Fibroblast of upper back skin (primary cell): ENCODE measurements at regions not wholly inside any gene's neighbourhood (a gene's known extent, or its start where the extent isn't known, plus 50 kb on each side); places are given as distances from the start of the nearest gene placed in this dataset.
A peak's percentile ranks its signal among the peaks of the same experiment; 100 is the strongest.

ENCODE experiments used
- DNase-seq: peaks from one replicate; pipeline ENCODE4 v3.0.0-alpha.2; 2013

DNA sequence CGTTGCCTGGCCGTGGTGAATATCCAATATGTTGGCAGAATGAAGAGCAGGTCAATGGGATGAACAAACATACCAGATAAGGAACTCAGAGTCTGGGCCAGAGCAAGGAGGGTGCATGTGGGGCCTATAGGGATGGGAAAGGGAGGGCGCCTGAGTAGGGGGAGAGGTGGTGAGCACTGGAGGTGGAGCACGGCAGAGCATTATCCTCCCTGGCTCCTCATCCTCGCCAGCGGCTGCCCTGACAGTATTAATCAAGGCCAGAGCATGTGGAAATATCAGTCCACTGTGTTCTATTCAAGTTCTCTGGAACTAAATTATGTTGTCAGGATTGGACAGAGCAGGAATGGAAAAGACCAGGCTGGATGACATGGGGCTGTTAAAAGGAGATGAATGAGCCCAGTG lies 254.8 kb upstream of the ZMIZ1 start:
- DNase-seq = no peak

DNA sequence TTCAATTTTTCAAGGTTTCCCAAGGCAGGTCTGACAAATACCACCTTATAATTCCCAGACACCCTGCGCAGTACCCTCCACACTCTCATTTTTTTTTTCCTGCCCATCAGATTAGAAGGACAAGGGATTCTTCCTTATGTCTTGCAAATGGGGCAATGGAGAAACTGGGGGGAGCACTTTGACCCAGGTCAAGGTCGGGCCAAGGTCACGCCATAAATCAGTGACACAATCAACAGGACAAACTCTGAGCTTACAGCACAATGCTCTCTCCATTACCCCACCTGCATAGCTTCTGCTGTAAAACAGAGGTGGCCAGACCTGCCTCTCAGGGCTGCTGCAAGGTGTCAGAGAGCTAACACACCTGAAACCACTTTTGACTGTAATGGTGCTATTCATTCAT lies 254.4 kb upstream of the ZMIZ1 start:
- no peak for DNase-seq

DNA sequence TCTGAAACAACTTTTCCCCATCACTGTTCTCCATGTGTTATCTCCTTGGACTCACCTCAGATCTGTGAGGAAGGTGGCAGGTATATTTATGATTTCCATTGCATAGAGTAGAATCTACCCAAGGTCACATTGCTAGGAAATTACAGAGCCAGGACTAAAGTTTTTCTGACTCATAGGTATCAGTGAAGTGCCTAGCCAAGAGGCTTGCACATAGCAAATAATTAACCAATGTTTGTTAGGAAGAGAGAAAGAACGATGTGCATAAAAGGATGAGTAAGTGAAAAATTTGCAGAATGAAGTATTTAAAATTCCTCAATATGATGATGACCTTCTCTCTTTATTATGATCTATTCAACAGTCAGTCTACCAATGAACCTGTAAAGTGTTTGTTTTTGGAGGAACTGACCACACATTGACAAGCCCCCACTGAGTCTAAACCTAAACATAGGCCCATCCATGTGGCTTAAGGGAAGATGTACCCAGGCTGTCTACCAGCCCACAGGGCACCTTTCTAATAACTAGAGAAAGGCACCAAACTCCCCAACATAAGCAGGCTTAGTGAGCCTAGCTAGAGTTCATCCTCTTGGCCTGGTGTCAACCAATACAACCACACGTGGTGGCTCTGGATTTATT lies 252.9 kb upstream of the ZMIZ1 start:
- no peak for DNase-seq

DNA sequence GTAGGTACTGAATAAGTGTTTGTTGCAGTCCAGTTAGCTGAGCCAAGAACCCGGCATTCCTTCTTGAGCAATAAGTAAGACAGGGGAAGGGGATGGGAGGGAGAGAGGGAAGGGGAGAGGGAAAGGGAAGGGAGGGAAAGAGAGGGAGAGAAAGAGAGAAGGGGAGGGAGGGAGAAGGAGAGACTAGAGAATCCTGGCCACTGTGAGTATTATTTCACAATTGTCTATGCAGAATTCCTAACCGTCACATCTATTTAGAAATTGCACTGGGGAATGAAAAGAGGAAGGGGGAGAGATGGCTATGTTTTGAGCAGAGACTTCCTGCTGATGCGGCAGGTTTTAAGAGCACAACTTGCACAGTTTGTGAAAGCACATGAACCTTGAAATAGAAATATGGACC lies 251.4 kb upstream of the ZMIZ1 start:
- DNase-seq = peak; percentile 34

DNA sequence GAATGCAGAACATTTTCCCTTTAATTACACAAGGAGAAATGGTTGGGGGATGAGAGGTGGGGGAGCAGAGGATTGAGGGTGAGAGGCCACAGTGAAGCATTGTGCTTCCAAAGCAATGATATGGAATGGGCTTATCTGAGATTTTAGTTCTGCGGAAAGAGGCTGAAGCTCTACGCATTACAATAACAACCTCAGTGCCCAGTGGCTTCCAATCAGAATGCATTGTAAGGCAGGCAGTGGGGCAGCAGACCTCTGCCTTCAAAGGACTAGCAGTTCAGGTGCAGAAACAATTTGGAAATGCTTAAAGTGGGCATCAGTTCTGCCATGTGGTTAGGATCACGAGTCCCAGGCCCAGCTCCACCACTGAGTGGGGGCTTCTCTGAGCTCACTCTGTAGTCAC lies 251.0 kb upstream of the ZMIZ1 start:
- DNase-seq = no peak

DNA sequence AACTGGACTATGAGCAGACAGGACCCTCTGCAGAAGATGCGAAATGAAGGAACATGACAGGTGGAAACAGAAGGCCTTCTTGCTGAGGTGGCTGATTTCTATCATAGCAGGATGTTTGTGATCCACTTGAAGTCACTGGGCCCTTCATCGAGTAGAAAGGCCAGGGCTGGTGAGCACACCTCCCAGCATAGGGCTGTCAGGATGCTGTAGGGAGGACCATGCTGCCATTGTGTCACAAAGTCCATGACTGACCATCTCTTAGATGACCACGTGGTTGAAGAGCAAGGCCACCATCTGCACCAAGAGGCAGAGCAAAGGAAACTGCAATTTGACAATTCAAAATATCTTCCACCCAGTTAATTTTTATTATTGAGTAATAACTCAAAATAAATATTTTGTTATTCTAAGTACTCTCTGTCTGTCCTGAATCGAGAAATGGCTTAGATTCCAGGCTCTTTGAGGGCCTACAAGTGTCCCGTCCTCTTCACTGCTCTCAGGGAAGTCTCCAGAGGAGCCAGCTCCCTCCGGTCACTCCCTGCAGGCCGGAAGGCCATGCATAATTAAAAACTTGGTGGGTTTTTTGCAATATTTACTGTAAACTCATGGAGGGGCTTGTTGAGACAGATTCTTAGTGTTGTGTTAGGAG lies 249.3 kb upstream of the ZMIZ1 start:
- DNase-seq = no peak

DNA sequence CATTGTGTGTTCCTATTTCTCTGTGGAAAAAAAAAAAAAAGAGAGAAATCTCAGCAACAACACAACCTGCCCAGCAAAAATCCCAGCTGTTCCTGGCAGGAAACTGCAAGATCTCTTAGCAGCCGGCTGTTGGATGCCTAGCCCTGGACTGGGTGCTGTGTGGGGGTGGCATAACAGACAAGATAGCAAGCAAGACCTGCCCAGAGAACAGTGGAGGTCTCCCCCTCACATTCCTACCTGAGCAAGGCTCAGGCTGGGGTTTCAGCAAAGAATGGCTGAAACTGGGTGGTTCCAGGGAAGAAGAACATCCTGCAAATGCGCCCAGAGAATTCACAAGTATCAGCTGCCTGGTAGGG lies 248.8 kb upstream of the ZMIZ1 start:
- DNase-seq = no peak

DNA sequence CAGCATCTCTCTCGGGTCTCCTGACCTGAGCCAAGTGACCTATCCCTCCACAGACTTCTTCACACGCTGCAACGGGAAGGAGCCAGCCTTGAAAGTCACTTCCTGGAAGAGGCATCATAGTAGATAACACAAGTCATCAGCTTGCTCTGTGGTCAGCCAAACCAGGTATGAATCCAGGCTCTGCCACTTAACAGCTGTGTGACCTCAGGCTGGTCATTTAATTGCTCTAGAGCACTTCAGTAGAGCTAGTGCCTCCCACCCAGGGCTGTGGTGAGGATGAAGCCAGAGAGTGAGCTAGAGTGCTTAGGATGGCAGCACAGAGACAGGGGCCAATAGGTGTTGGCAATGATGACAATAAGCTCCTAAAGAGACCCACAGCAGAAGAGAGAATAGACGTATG lies 247.7 kb upstream of the ZMIZ1 start:
- no peak for DNase-seq

DNA sequence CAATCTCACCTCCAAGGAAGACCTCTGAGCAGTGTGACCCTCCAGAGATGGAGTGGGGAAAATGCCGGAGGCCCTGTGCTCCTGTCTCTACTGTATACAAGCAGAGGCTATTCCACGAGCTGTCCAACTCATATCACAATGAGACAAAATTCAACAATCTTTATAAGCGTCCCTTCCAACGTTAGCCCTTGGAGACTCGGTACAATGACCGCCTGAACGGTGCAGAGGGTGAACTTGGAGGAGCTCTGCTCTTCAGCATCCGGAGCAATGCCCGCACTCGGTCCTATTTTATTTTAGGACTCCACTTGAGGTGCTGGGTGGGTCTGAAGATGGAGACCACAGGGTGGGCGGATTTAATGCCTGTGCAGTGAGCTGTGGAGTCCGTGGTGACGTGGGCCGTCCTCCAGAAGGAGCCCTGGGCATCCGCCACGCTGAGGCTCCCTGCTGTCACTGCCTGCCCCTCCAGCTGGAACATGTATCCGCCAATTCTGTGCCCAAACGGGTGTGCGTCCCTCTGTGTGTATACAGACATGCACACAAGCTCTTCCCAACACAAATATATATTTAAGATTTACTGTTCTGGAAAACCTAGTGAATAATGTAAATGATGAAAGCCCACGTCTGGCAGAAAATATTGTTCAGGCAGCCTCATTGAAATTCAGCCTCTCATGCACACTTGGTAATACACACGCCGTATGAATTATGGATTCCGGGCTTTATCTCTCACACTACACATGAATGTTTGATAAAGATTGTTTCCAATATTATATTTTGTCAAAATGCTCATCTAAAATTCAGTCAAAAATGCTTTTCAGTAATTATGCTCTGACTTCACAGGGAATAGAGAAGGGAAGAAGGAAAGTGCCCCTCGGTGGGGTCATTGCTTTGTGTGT lies 239.9 kb upstream of the ZMIZ1 start:
- no peak for DNase-seq

DNA sequence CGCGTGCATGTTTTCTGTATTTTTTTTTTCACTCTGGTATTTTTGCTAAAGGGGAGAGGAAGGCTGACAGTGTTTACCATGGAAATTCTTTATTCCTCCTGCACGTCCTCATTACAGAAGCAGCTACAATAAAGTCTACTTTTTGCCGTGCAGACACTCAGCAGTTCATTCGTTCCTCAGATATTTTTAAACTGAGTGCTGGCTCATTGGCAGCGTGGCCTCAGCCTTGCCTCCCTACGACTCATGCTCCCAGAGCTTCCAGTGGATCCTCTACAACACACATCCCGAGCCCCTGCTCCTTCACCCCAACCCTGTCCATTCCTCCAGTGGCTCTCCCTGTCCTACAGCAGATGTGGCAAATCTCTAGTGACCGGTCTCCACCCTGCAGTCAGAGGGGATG lies 239.2 kb upstream of the ZMIZ1 start:
- DNase-seq = peak; percentile 70

DNA sequence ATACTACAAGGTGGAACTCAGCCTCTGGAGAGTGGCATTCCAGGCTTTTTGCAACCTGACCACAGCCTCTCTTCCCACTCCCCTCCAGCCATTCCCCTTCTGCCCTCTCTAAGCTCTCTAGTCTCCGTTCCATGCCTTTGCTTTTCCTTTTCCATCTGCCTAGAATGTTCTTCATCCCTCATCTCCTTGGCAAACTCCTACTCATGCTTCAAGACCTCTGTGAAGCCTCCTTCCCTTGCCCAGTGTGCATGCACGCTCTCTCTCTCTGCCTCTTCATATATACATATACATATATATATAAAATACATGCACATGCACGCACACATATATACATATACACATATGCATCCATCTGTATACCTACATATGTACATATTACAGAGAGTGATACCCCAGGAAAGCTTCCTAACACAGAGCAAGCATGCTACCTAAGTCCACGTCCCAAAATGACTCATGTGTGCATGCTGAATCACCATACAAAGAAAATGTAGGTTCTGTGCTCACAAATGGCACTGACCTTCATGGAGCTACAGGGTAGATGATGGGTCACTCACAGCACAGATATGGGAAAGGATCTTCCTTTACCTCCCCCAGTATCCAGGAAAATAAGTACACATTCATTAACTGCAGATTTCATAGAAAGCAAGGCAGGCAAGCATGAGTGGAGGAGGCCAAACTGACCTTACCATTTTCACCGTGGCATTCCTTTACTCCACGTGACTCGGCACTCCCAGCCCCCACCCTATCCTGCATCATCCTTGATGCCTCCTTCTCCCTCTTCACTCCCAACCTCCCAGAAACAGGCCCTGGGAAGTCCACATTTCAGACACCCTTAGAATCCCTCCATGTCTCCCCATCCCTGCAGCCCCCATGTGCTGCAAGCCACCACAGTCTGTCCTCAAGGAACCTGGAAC lies 238.4 kb upstream of the ZMIZ1 start:
- peak; percentile 53 for DNase-seq

DNA sequence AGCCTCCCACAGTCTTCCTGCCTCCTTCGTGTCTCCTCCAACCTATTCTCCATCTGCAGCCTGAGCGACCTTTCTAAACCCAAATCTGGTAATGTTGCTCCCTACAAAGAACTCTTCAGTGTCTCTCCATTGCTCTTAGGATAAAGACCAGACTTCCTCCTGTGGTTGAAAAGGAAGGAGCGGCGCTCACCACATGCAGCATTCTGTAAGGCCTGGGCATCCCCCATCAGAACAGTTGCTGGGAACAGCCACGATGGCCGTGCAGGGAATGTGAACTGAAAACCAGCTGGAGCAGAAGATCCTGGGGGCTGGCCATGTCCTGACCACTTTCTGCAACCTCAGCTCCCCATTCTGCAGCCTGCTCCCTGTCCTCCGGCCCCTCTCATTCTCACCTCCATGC lies 237.8 kb upstream of the ZMIZ1 start:
- no peak for DNase-seq

DNA sequence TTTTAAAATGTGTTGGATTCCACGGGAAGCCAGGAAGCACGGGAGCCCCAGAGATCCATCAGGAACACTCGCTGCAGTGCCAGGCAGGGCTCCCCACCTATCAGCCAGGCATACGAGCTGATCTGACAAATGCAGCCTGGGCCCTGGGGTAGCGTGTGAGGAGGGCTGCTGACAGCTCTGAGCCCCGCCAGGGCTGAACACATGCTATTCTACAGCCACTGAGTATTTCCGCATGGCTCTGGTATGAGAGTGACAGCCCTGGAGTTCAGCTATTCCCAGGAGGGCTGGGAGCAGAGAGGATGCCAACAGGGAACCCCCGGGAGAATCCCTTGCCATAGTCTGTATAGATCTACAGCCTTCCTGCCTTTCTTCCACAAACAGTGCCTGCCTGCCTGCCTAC lies 237.3 kb upstream of the ZMIZ1 start:
- DNase-seq = peak; percentile 35

DNA sequence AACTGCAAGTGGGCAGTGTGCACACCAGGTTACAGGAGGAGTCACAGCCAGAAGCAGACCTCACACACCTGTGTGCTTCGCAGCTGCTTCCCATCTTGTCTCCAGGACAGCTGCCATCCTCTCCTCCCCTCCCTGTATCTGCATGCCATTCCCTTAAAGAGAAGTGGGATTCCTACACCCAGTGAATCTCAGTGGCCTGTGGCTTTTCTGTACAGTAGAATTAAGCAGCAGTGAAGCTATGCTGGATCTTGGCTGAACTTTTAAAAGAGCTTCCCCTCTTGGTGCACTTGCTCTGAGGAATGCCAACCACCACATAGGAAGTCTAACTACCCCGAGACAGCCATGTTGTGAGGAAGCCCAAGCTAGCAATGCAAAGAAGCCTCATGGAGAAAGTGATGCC lies 236.5 kb upstream of the ZMIZ1 start:
- DNase-seq = no peak

DNA sequence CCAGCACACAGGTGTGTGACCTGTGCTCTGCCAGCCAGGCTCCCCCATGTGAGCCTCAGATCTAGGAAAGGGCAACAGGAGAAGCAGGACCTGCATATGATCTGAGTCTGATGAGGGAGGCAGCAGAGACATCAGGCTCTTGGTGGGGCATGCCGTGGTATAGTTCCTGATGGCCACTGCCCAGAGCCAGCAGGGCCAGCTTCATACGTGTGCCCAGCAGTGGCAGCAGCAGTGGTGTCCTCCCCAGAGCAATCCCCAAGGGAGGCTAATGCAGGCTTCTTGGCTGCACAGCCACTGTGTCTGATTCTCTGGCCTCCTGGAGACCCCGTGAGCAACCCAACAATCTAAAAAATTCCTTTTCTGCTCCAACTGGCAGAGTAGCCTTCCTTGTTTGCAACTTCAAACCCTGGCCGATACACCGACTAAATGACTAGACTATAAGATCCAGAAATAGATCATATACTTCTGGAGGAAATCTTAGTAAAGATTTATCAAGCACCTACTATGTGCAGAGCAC lies 230.6 kb upstream of the ZMIZ1 start:
- peak; percentile 3 for DNase-seq

DNA sequence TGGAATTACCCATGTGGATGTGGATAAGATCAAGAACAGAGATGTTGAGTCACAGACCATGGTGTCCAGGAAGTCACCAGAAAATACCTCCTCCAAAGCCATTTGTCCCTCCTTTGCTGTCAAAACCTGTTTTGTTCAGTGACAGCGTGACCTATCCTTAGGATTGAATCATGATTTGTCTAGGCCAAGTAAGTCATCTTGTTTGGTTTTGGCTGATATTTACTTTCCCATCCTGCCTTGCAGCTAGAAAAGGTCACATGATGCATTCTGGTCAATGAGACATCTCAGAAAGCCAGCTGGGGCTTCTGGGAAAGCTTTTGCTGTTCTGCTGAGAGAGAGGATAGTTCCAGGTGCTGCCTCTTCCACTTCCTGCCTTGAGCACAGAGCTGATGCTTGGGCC lies 225.3 kb upstream of the ZMIZ1 start:
- no peak for DNase-seq

DNA sequence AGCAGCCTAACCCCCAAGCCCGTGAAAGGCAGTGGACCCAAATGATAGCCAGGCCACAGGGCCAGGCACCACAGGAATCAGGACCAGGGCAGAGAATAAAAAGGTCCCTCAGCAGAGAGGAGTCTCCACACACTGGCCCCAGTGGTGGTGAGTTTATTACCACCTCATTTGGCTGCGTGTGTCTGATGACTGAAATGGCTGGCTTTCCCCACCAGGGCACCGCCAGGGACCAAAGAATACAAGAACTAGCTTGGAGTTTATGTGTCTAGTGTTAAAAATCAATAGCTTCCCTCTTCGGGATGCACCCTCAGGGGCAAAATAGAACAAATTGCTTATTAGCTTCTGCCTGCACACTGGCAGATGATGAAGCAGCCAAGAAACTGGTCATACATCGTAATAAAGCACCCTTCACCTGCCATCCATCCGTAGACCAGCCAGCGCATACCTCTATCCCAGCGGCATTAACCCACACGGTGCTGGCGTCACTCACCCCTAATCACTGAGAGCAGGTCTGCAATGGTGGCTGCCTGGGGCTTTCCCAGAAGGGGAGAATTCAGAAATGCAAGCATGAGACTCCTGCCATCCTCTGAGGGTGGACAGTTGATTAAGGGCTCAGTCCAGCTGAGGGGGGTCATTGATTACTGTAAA lies 223.7 kb upstream of the ZMIZ1 start:
- no peak for DNase-seq

DNA sequence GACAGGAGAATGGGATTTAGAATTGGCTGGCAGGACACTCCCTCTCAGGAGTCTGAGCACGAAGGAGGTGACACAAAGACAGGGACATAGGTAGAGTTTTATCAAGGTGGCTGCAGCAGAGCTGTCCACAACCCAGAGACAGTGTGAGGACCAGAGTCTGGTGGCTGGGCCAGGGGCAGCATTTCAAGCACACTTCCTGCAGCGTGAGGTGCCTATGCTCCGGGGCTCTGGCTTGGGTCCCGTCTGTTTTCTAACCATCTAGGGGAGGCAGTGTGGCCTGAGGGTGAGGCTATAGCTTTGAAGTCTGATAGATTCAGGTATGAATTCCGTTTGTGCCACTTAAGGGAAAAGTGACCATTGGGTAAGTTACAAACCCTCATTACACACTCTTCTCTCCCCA lies 222.7 kb upstream of the ZMIZ1 start:
- no peak for DNase-seq

DNA sequence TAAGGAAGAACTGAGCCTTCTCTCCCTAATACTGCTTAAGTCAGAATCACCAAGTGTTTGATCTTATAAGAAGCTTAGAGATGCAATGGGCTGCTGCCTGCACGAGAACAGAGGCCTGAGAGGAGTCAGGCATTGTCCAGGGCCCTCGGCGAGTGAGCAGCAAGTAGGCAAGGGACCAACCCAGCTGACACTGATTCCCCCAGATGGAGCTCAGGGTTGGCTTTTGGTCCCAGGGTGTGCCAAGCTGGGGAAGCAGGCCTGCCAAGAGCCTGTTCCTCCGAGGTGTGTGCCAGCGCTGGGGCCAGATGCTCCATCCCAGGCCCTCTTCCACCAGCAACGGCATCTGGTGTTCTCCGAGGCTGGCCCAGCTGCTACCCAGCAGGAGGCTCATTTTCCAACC lies 222.0 kb upstream of the ZMIZ1 start:
- no peak for DNase-seq

DNA sequence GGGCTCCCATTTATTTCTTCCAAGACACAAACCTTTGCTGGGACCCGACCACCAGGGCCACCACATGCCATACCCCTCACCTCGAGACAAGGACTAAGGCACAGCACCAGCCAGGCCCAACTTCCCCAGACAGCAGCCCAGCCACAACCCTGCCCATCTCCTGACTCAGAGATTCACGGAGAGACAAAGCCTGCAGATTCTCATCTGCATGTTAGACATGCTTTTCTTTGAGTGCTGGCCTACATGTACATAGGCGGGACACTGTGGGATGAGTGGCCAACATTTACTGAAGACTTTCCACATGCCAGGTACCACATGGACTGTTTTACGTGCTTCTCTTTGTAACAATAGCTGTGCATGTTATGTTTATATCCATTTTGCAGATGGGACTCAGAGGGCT lies 221.3 kb upstream of the ZMIZ1 start:
- no peak for DNase-seq

DNA sequence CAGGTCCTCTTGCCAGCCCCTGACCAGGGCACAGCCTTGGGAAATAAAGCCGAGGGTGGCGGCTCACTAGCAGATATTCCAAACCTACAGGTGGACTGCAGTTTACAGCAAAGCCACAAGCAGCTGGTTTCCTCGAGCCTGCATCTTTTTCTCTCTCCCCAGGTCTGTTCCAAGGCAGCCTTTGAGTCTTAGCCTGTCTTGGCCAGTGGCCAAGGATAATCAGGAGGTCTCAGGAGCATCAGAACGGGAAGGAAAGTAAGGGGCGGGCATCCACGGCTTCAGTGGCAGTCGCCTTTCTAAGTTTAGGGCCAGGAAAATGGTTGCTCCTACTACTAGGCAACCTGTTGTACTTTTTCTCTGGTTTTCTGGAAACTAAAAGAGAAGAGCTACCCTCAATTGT lies 219.7 kb upstream of the ZMIZ1 start:
- DNase-seq = peak; percentile 3

DNA sequence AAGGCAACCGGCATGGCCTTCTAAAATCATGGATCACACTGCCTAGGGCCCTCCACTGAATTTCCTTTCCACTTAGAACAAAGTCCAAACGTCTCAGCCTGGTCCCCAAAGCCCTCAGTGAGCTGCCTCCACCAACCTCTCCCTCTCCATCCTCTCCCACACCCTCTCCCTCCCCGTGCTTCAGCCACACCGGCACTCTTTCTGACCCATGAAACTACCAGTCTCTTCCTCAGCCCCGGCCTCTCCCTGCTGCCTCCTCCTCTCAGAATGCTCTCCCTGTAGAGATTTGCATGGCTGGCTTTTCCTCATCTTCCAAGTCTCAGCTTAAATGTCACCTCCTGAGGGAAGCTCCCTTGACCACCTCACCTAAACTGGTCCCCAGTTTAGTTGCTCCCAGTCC lies 219.0 kb upstream of the ZMIZ1 start:
- DNase-seq = no peak
